ENCODE measurements at regions not wholly inside any gene's neighbourhood (a gene's known extent, or its start where the extent isn't known, plus 50 kb on each side); places are given as distances from the start of the nearest gene placed in this dataset.

GRCh38 chr10:131654471-131655087, 246.2 kb upstream of the PPP2R2D start:
- ATAC-seq (ENCODE audit: insufficient read depth, low FRiP score) (no peak), DNase-seq (no peak)
- Histone ChIP-seq H3K4me3 (no peak overlapping the region), H3K9me3 (ENCODE audit: control insufficient read depth in 4 of 4, insufficient read depth in 3 of 4, low read length in 3 of 4) (peaks cover 0 to 4% (median 0%) of the 10 kb centered on the region in 4 donors), H3K9ac (ENCODE audit: insufficient read depth in 1 of 2, low read length in 2 of 2) (no peak overlapping the region), H3K27me3 (ENCODE audit: control insufficient read depth in 3 of 3, insufficient read depth in 3 of 3, low read length in 2 of 3) (peaks cover 0 to 15% (median 0%) of the 10 kb centered on the region in 3 donors), H3K4me1 (ENCODE audit: control insufficient read depth in 5 of 5, insufficient read depth in 5 of 5, low read length in 5 of 5) (no peaks in the 10 kb centered on the region), H3K27ac (ENCODE audit: low read depth in 1 of 2, low read length in 1 of 2) (no peak overlapping the region), H3K36me3 (ENCODE audit: control insufficient read depth in 4 of 4, insufficient read depth in 4 of 4, low read length in 4 of 4) (no peaks in the 10 kb centered on the region)
- WGBS, 2 donors: 83 to 88% methylated on average over 21 of the region's 21 CpGs
- TF ChIP-seq, protein P1, sequence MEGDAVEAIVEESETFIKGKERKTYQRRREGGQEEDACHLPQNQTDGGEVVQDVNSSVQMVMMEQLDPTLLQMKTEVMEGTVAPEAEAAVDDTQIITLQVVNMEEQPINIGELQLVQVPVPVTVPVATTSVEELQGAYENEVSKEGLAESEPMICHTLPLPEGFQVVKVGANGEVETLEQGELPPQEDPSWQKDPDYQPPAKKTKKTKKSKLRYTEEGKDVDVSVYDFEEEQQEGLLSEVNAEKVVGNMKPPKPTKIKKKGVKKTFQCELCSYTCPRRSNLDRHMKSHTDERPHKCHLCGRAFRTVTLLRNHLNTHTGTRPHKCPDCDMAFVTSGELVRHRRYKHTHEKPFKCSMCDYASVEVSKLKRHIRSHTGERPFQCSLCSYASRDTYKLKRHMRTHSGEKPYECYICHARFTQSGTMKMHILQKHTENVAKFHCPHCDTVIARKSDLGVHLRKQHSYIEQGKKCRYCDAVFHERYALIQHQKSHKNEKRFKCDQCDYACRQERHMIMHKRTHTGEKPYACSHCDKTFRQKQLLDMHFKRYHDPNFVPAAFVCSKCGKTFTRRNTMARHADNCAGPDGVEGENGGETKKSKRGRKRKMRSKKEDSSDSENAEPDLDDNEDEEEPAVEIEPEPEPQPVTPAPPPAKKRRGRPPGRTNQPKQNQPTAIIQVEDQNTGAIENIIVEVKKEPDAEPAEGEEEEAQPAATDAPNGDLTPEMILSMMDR (IDR thresholded peaks at IDR 0.05; ENCODE audit: control extremely low read depth, extremely low read depth): no peak

DNA sequence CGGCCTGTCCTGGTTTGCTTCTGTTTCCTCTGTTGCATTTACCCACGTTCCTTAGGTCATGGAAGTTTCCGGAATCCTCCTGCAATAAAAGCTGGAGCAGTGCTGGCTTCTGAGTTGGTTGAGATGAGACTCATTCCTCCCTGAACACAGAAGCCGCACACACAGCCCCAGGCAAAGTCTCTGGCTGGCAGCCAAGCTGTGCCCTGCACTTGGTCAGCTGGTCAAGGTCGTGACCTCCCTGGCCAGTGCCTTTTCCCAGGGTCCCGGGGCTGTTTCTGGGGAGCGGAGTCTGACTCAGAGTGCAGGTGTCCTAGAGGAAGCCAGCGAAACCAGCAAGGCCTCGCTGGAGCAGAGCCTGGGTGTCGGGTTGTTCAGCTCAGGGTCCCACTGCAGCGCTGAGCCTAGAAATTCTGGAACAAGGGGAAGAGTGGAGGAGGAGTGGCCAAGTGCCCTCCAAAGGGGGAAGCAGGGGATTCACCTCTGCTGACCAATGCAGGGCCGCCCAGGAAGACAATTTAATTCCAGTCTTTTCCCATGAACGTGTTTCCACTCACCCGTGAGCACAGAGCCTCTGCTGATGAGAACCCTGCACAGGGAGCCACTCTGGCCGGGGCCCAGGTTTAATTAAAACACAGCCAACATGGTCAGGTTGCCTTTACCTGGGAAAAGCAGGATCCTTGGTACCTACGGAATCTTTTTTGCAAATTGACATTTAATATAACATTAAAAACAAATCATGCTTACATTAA, 245.5 kb upstream of the PPP2R2D start:
- no peak for DNase-seq
- WGBS, 2 donors: 72 to 81% methylated on average over 16 of the region's 16 CpGs
- no peak overlapping the region for H3K4me3 ChIP-seq
- H3K36me3 ChIP-seq (ENCODE audit: control insufficient read depth in 4 of 4, insufficient read depth in 4 of 4, low read length in 4 of 4): no peaks in the 10 kb centered on the region
- H3K27ac ChIP-seq (ENCODE audit: low read depth in 1 of 2, low read length in 1 of 2): no peak overlapping the region
- H3K9me3 ChIP-seq (ENCODE audit: control insufficient read depth in 4 of 4, insufficient read depth in 3 of 4, low read length in 3 of 4): peaks cover 0 to 5% (median 0%) of the 10 kb centered on the region in 4 donors
- no peaks in the 10 kb centered on the region for H3K4me1 ChIP-seq (ENCODE audit: control insufficient read depth in 5 of 5, insufficient read depth in 5 of 5, low read length in 5 of 5)
- no peak overlapping the region for H3K9ac ChIP-seq (ENCODE audit: insufficient read depth in 1 of 2, low read length in 2 of 2)
- H3K27me3 ChIP-seq (ENCODE audit: control insufficient read depth in 3 of 3, insufficient read depth in 3 of 3, low read length in 2 of 3): peaks cover 0 to 15% (median 0%) of the 10 kb centered on the region in 3 donors
- no peak for ATAC-seq (ENCODE audit: insufficient read depth, low FRiP score)
- TF ChIP-seq, protein P1 (IDR thresholded peaks at IDR 0.05; ENCODE audit: control extremely low read depth, extremely low read depth): no peak

DNA sequence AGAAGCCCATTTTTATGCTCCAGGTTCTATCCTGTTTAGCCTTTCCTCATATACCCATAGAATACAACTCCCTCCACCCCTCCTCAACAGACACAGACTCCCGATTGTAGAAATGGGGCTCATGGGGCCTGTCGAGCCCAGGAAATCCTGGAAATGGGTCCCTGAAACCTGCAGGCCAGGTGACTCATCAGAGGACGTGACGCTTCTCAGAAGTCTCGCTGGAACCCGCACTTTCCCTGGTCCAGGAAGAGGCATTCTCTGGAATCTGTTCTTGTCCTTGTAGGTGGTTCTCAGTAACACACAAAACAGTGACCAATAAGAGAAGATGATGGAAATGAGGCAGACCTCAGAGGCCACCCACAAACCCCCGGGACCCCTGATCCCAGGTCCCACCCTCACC, 244.8 kb upstream of the PPP2R2D start:
- TF ChIP-seq, protein P1 (IDR thresholded peaks at IDR 0.05; ENCODE audit: control extremely low read depth, extremely low read depth): no peak
- Histone ChIP-seq H3K4me1 (ENCODE audit: control insufficient read depth in 5 of 5, insufficient read depth in 5 of 5, low read length in 5 of 5) (no peaks in the 10 kb centered on the region), H3K9ac (ENCODE audit: insufficient read depth in 1 of 2, low read length in 2 of 2) (no peak overlapping the region), H3K9me3 (ENCODE audit: control insufficient read depth in 4 of 4, insufficient read depth in 3 of 4, low read length in 3 of 4) (peaks cover 0 to 9% (median 0%) of the 10 kb centered on the region in 4 donors), H3K36me3 (ENCODE audit: control insufficient read depth in 4 of 4, insufficient read depth in 4 of 4, low read length in 4 of 4) (no peaks in the 10 kb centered on the region), H3K27me3 (ENCODE audit: control insufficient read depth in 3 of 3, insufficient read depth in 3 of 3, low read length in 2 of 3) (peaks cover 0 to 13% (median 0%) of the 10 kb centered on the region in 3 donors), H3K4me3 (no peak overlapping the region), H3K27ac (ENCODE audit: low read depth in 1 of 2, low read length in 1 of 2) (no peak overlapping the region)
- WGBS, 2 donors: 78 to 93% methylated on average over 7 of the region's 7 CpGs
- no peak for DNase-seq
- no peak for ATAC-seq (ENCODE audit: insufficient read depth, low FRiP score)
